Brain microvascular endothelial cell (primary cell): ENCODE measurements at regions not wholly inside any gene's neighbourhood (a gene's known extent, or its start where the extent isn't known, plus 50 kb on each side); places are given as distances from the start of the nearest gene placed in this dataset.
"Not testable (repeated sequence)": the region's sequence is repeated elsewhere in the genome, so short reads cannot be mapped to it uniquely, and the experiment has no call there.

Experiments
- DNase-seq: peaks from one replicate; pipeline ENCODE4 v3.0.0-alpha.2; 2020
- H3K27ac ChIP-seq: fragments of 250-450 bp; sonication (Bioruptor Pico); 2 replicates; pipeline ENCODE4 v1.5.1; 2020; ENCODE audit warnings: mild to moderate bottlenecking, moderate library complexity
- H3K27me3 ChIP-seq: fragments of 250-450 bp; sonication (Bioruptor Pico); replicated peaks from 2 replicates; pipeline ENCODE4 v1.5.1; 2020; ENCODE audit warnings: mild to moderate bottlenecking
- H3K36me3 ChIP-seq: fragments of 250-450 bp; sonication (Bioruptor Pico); replicated peaks from 2 replicates; pipeline ENCODE4 v1.5.1; 2020; ENCODE audit warnings: mild to moderate bottlenecking
- H3K4me3 ChIP-seq: 2 replicates; pipeline ENCODE4 v1.5.1; 2011; ENCODE audit warnings: low read depth, mild to moderate bottlenecking, control low read depth, low read length, moderate library complexity
- CTCF ChIP-seq: IDR thresholded peaks from 2 replicates; pipeline ENCODE4 v1.5.1; 2011; ENCODE audit warnings: low read depth, mild to moderate bottlenecking, moderate library complexity, low read length, control low read depth, inconsistent platforms; ENCODE audit errors: missing control alignments
- in situ Hi-C: cut with HindIII; loops from 2 replicates; pipeline ENCODE4 v1.10.0; 2017; ENCODE audit warnings: low sequenced_read_pairs, low pct_ligation_motif_present

GRCh38 chr16:87160234-87160636 is 157.0 kb downstream of the C16orf95 start:
- Histone ChIP-seq H3K4me3 (no peak overlapping the region), H3K36me3 (no peaks in the 10 kb centered on the region), H3K27ac (no peak overlapping the region), H3K27me3 (no peaks in the 10 kb centered on the region)
- TF ChIP-seq CTCF = no peak
- in situ Hi-C loops = no loop called here
- DNase-seq = no peak

- no peak for DNase-seq
- no peak for TF ChIP-seq CTCF
Measured at GRCh38 chr16:87160701-87161337, 156.4 kb downstream of the C16orf95 start.

GRCh38 chr16:87161410-87161809 is 155.8 kb downstream of the C16orf95 start:
- DNase-seq, in situ Hi-C loops, H3K27ac ChIP-seq, H3K4me3 ChIP-seq, H3K36me3 ChIP-seq, H3K27me3 ChIP-seq: not testable (repeated sequence)

More at GRCh38 chr16:87160701-87161337, 156.4 kb downstream of the C16orf95 start:
- H3K4me3 ChIP-seq = no peak overlapping the region
- in situ Hi-C loops = no loop called here
- no peaks in the 10 kb centered on the region for H3K36me3 ChIP-seq
- no peak overlapping the region for H3K27ac ChIP-seq
- H3K27me3 ChIP-seq = no peaks in the 10 kb centered on the region

- DNase-seq = no peak
- Histone ChIP-seq H3K27ac (no peak overlapping the region), H3K36me3 (no peaks in the 10 kb centered on the region), H3K4me3 (no peak overlapping the region), H3K27me3 (no peaks in the 10 kb centered on the region)
- no peak for TF ChIP-seq CTCF
- in situ Hi-C loops = no loop called here
Measured at GRCh38 chr16:87161822-87162676, 155.1 kb downstream of the C16orf95 start.

- H3K4me3 ChIP-seq, in situ Hi-C loops, H3K27ac ChIP-seq, H3K27me3 ChIP-seq, DNase-seq, H3K36me3 ChIP-seq: not testable (repeated sequence)
Measured at GRCh38 chr16:87162799-87163198, 154.4 kb downstream of the C16orf95 start.

GRCh38 chr16:87163637-87164036 is 153.6 kb downstream of the C16orf95 start:
- no peak overlapping the region for H3K4me3 ChIP-seq
- in situ Hi-C loops = no loop called here
- DNase-seq = no peak
- no peaks in the 10 kb centered on the region for H3K36me3 ChIP-seq
- no peak for TF ChIP-seq CTCF
- H3K27me3 ChIP-seq = no peaks in the 10 kb centered on the region
- no peak overlapping the region for H3K27ac ChIP-seq
